GM12872 (cell line): ENCODE measurements at regions not wholly inside any gene's neighbourhood (a gene's known extent, or its start where the extent isn't known, plus 50 kb on each side); places are given as distances from the start of the nearest gene placed in this dataset.

ENCODE experiments used
- CTCF ChIP-seq: IDR thresholded peaks from 3 replicates; pipeline ENCODE4 v1.5.1; 2011; ENCODE audit warnings: low read depth, mild to moderate bottlenecking, low read length, moderate library complexity; ENCODE audit not compliant: insufficient read depth

- peak; percentile 97 for TF ChIP-seq CTCF
Observed at GRCh38 chr11:45371251-45372115, 85.3 kb upstream of the SYT13 start.

GRCh38 chr11:45369313-45369712 lies 83.2 kb upstream of the SYT13 start:
- TF ChIP-seq CTCF: no peak

GRCh38 chr11:45368697-45369096 lies 82.6 kb upstream of the SYT13 start:
- TF ChIP-seq CTCF: no peak

- TF ChIP-seq CTCF: no peak
Observed at GRCh38 chr11:45366619-45367190, 80.6 kb upstream of the SYT13 start.

GRCh38 chr11:45365961-45366618 lies 79.9 kb upstream of the SYT13 start:
- no peak for TF ChIP-seq CTCF

GRCh38 chr11:45362636-45363035 lies 76.5 kb upstream of the SYT13 start:
- no peak for TF ChIP-seq CTCF

GRCh38 chr11:45361551-45361950 lies 75.4 kb upstream of the SYT13 start:
- TF ChIP-seq CTCF: no peak
